Large intestine (tissue), 3 donors: ENCODE measurements at regions not wholly inside any gene's neighbourhood (a gene's known extent, or its start where the extent isn't known, plus 50 kb on each side); places are given as distances from the start of the nearest gene placed in this dataset.
A peak's percentile ranks its signal among the peaks of the same experiment; 100 is the strongest.
"Not testable (repeated sequence)": the region's sequence is repeated elsewhere in the genome, so short reads cannot be mapped to it uniquely, and the experiment has no call there.

Experiments
- DNase-seq, 2 donors: peaks; one replicate each; pipeline versions ENCODE4 v3.0.0 to v3.0.0-alpha.2; 2013
- H3K27ac ChIP-seq: one replicate; pipeline ENCODE4 v1.5.1; 2013; ENCODE audit warnings: low read length
- H3K27me3 ChIP-seq: 2 replicates; pipeline ENCODE4 v1.6.1; 2013; ENCODE audit warnings: low read length; ENCODE audit not compliant: control insufficient read depth, insufficient read depth
- H3K36me3 ChIP-seq: 2 replicates; pipeline ENCODE4 v1.6.1; 2013; ENCODE audit warnings: low read length; ENCODE audit not compliant: control insufficient read depth, insufficient read depth
- H3K4me1 ChIP-seq: one replicate; pipeline ENCODE4 v1.6.1; 2013; ENCODE audit warnings: low read length; ENCODE audit not compliant: control insufficient read depth, insufficient read depth
- H3K4me3 ChIP-seq: one replicate; pipeline ENCODE4 v1.5.1; 2013; ENCODE audit warnings: low read length
- H3K9me3 ChIP-seq: one replicate; pipeline ENCODE4 v1.6.1; 2013; ENCODE audit warnings: mild to moderate bottlenecking, low read depth, low read length, moderate library complexity; ENCODE audit not compliant: control insufficient read depth
- WGBS: methylation state at CpG from one replicate; pipeline ENCODE4 v1.1.5; 2013; ENCODE audit warnings: low lambda C conversion rate; ENCODE audit not compliant: insufficient coverage; 5-methylcytosine and 5-hydroxymethylcytosine counted together

- Histone ChIP-seq H3K36me3 (no peaks in the 10 kb centered on the region), H3K27me3 (no peaks in the 10 kb centered on the region), H3K27ac (no peak overlapping the region), H3K4me3 (no peak overlapping the region), H3K9me3 (peaks cover 11% of the 10 kb centered on the region), H3K4me1 (no peaks in the 10 kb centered on the region)
- DNase-seq: no peak
- WGBS: 100% methylated on average over 2 of the region's 2 CpGs
Measured at GRCh38 chr16:72602499-72602898, 430.5 kb upstream of the PMFBP1 start.

DNA sequence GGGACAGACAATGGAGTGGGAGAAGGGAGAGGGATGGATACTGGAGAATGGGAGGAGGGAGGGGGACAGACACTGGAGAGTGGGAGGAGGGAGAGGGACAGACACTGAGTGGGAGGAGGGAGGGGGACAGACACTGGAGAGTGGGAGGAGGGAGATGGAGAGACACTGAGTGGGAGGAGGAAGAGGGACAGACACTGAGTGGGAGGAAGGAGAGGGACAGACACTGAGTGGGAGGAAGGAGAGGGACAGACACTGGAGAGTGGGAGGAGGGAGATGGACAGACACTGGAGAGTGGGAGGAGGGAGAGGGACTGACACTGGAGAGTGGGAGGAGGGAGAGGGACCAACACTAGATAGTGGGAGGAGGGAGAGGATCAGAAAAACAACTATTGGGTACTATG lies 426.7 kb upstream of the PMFBP1 start:
- H3K27ac ChIP-seq: no peak overlapping the region
- H3K4me3 ChIP-seq: no peak overlapping the region
- H3K27me3 ChIP-seq: no peaks in the 10 kb centered on the region
- H3K9me3 ChIP-seq: peaks cover 9% of the 10 kb centered on the region
- no peaks in the 10 kb centered on the region for H3K4me1 ChIP-seq
- no peak for DNase-seq
- no peaks in the 10 kb centered on the region for H3K36me3 ChIP-seq

GRCh38 chr16:72597938-72598337 lies 426.0 kb upstream of the PMFBP1 start:
- Histone ChIP-seq H3K9me3 (peaks cover 2% of the 10 kb centered on the region), H3K4me1 (no peaks in the 10 kb centered on the region), H3K4me3 (no peak overlapping the region), H3K27me3 (no peaks in the 10 kb centered on the region), H3K36me3 (no peaks in the 10 kb centered on the region), H3K27ac (no peak overlapping the region)
- no CpG with 5 or more reads among the region's 3 CpGs for WGBS
- DNase-seq: no peak

DNA sequence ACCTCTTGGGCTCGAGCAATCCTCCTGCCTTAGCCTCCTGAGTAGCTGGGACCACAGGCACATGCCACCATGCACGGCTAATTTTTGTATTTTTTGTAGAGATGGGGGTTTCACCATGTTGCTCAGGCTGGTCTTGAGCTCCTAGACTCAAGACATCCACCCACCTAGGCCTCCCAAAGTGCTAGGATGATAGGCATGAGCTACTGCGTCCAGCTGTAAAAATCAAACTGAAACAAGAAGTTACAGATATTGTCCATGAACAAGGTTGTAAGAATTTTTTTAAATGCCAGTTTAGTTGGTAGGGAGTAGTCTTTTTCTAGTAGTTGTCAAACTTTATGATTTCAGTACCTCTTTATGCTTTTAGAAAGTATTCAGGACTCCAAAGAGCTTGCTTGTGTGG lies 424.4 kb upstream of the PMFBP1 start:
- H3K4me1 ChIP-seq: no peaks in the 10 kb centered on the region
- H3K36me3 ChIP-seq: no peaks in the 10 kb centered on the region
- WGBS: no CpG with 5 or more reads among the region's 3 CpGs
- no peak for DNase-seq
- no peaks in the 10 kb centered on the region for H3K27me3 ChIP-seq
- no peak overlapping the region for H3K27ac ChIP-seq
- no peak overlapping the region for H3K4me3 ChIP-seq
- H3K9me3 ChIP-seq: peaks cover 2% of the 10 kb centered on the region

DNA sequence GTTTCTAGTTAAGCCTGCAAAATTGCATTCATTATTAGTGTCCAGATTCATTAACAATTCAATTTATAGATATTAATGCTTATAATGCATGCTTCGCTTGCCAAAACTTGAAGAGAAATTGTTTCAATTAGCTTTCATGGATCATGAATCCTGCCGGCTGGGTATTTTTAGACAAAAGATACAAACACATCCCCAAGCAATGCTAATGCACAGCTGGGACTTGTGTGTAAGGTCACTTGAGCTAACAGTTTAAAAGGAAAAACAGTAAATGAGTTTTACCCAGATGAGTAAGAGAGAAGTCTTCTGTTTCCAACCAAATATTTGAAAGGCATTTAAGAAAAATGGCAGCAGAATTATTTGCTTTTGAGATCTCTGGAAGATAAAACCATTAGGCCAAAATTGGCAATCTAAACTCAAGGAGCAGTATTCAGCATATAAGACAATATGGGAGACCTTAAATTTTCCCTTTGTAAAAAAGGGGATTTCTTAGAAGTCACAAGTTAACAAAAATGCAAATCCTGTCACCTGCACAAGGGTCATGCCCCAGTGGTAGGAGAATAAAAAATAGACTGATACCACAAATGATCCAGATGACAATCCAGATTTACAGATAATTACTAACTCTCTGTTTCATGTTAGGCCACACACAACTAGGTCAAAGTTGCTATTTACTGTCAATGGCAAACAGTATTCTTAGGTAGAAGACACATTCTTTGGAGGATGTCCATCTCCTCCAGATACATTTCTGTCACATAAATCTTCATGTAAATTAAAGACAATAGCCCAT lies 418.4 kb upstream of the PMFBP1 start:
- no peak for DNase-seq
- Histone ChIP-seq H3K27ac (no peak overlapping the region), H3K4me3 (no peak overlapping the region), H3K9me3 (no peaks in the 10 kb centered on the region), H3K36me3 (no peaks in the 10 kb centered on the region), H3K27me3 (no peaks in the 10 kb centered on the region), H3K4me1 (no peaks in the 10 kb centered on the region)
- no CpG with 5 or more reads among the region's 2 CpGs for WGBS

GRCh38 chr16:72588551-72588950 lies 416.6 kb upstream of the PMFBP1 start:
- WGBS: no CpG with 5 or more reads among the region's 2 CpGs
- Histone ChIP-seq H3K36me3 (no peaks in the 10 kb centered on the region), H3K27me3 (no peaks in the 10 kb centered on the region), H3K4me1 (no peaks in the 10 kb centered on the region), H3K4me3 (no peak overlapping the region), H3K27ac (no peak overlapping the region), H3K9me3 (no peaks in the 10 kb centered on the region)
- no peak for DNase-seq

- not testable (repeated sequence) for DNase-seq, H3K36me3 ChIP-seq, H3K4me1 ChIP-seq, H3K4me3 ChIP-seq, H3K27ac ChIP-seq, H3K27me3 ChIP-seq, H3K9me3 ChIP-seq
- WGBS: 100% methylated on average over 3 of the region's 9 CpGs
Measured at GRCh38 chr16:72578061-72578460, 406.1 kb upstream of the PMFBP1 start.

DNA sequence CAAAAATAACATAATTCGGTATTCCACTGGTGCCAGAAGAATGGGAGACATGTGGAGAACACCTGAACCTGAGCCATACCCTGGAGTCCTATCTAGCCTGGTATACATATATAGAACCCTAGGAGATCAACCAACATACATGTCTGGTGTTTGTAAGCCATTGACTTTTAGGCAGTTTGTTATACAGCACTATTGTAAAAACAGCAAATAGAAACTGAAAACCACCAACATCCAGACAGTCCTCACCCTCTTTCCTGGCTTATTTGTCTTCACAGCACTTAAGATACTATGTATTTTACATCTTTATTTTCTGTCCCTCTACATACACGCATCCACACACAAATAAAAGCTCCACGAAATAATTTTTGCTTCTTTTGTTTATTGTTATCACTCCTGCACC lies 404.2 kb upstream of the PMFBP1 start:
- H3K9me3 ChIP-seq: no peaks in the 10 kb centered on the region
- 97% methylated on average over 3 of the region's 3 CpGs for WGBS
- H3K36me3 ChIP-seq: no peaks in the 10 kb centered on the region
- no peak overlapping the region for H3K27ac ChIP-seq
- no peak overlapping the region for H3K4me3 ChIP-seq
- DNase-seq: no peak
- H3K4me1 ChIP-seq: no peaks in the 10 kb centered on the region
- H3K27me3 ChIP-seq: no peaks in the 10 kb centered on the region

GRCh38 chr16:72569677-72570076 lies 397.7 kb upstream of the PMFBP1 start:
- Histone ChIP-seq H3K4me3 (no peak overlapping the region), H3K27ac (no peak overlapping the region), H3K9me3 (no peaks in the 10 kb centered on the region), H3K4me1 (peaks cover 2% of the 10 kb centered on the region), H3K36me3 (no peaks in the 10 kb centered on the region), H3K27me3 (no peaks in the 10 kb centered on the region)
- DNase-seq: no peak
- WGBS: 100% methylated on average over 2 of the region's 7 CpGs

GRCh38 chr16:72568502-72568901 lies 396.5 kb upstream of the PMFBP1 start:
- no peak overlapping the region for H3K4me3 ChIP-seq
- H3K9me3 ChIP-seq: no peaks in the 10 kb centered on the region
- H3K27me3 ChIP-seq: no peaks in the 10 kb centered on the region
- H3K36me3 ChIP-seq: no peaks in the 10 kb centered on the region
- no peak overlapping the region for H3K27ac ChIP-seq
- peak in 1 of 2 donors; percentile 6 for DNase-seq
- WGBS: 0% methylated on average over 1 of the region's 1 CpG
- H3K4me1 ChIP-seq: peaks cover 2% of the 10 kb centered on the region

GRCh38 chr16:72566174-72566573 lies 394.2 kb upstream of the PMFBP1 start:
- no peak overlapping the region for H3K4me3 ChIP-seq
- DNase-seq: no peak
- H3K27me3 ChIP-seq: no peaks in the 10 kb centered on the region
- WGBS: 67% methylated on average over 1 of the region's 1 CpG
- H3K36me3 ChIP-seq: no peaks in the 10 kb centered on the region
- H3K4me1 ChIP-seq: peaks cover 5% of the 10 kb centered on the region
- no peaks in the 10 kb centered on the region for H3K9me3 ChIP-seq
- no peak overlapping the region for H3K27ac ChIP-seq
